Neutrophil (primary cell): ENCODE measurements at regions not wholly inside any gene's neighbourhood (a gene's known extent, or its start where the extent isn't known, plus 50 kb on each side); places are given as distances from the start of the nearest gene placed in this dataset.

Experiments
- H3K27ac ChIP-seq: fragments of 200-600 bp; sonication (generic); 2 replicates; pipeline ENCODE4 v1.5.1; 2016; ENCODE audit warnings: mild to moderate bottlenecking, moderate library complexity
- H3K27me3 ChIP-seq: fragments of 200-600 bp; sonication (generic); 2 replicates; pipeline ENCODE4 v1.6.0; 2016; ENCODE audit warnings: mild to moderate bottlenecking
- H3K36me3 ChIP-seq: fragments of 200-600 bp; sonication (generic); 2 replicates; pipeline ENCODE4 v1.5.1; 2017
- H3K4me1 ChIP-seq, 2 experiments: fragments of 200-600 bp in 1 of 2; sonication (generic) in 1 of 2; 1 replicate in 1 of 2; 2 replicates in 1 of 2; pipeline versions ENCODE4 v1.5.1 to v1.6.1; 2013 to 2016; ENCODE audit warnings: low read depth in 1 of 2, low read length in 1 of 2, mild to moderate bottlenecking in 1 of 2, moderate library complexity in 1 of 2; ENCODE audit not compliant: control insufficient read depth in 1 of 2, insufficient read depth in 1 of 2
- H3K4me3 ChIP-seq, 2 experiments: fragments of 200-600 bp in 1 of 2; sonication (generic) in 1 of 2; 1 replicate in 1 of 2; 2 replicates in 1 of 2; pipeline ENCODE4 v1.5.1; 2013 to 2016; ENCODE audit warnings: low read depth in 1 of 2, low read length in 1 of 2, mild to moderate bottlenecking in 1 of 2, moderate library complexity in 1 of 2
- H3K9me3 ChIP-seq: fragments of 200-600 bp; sonication (generic); 2 replicates; pipeline ENCODE4 v1.5.1; 2016
- TF ChIP-seq, protein P1 (sequence below): fragments of 200-600 bp; sonication (generic); IDR thresholded peaks from 2 replicates; pipeline ENCODE4 v1.5.1; 2016; ENCODE audit warnings: antibody characterized with exemption

DNA sequence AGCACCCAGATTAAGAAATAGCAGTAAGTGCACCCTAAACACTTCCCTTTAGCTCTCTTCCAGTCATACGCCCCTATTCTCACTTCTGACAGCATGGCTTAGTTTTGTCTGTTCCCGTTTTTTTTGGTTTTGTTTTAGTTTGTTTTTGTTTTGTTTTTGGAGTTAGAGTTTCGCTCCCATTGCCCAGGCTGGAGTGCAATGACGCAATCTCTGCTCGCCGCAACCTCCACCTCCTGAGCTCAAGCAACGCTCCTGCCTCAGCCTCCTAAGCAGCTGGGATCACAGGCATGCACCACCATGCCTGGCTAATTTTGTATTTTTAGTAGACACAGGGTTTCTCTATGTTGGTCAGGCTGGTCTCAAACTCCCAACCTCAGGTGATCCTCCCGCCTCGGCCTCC, 2067.7 kb downstream of the SUCLG1 start:
- TF ChIP-seq, protein P1, sequence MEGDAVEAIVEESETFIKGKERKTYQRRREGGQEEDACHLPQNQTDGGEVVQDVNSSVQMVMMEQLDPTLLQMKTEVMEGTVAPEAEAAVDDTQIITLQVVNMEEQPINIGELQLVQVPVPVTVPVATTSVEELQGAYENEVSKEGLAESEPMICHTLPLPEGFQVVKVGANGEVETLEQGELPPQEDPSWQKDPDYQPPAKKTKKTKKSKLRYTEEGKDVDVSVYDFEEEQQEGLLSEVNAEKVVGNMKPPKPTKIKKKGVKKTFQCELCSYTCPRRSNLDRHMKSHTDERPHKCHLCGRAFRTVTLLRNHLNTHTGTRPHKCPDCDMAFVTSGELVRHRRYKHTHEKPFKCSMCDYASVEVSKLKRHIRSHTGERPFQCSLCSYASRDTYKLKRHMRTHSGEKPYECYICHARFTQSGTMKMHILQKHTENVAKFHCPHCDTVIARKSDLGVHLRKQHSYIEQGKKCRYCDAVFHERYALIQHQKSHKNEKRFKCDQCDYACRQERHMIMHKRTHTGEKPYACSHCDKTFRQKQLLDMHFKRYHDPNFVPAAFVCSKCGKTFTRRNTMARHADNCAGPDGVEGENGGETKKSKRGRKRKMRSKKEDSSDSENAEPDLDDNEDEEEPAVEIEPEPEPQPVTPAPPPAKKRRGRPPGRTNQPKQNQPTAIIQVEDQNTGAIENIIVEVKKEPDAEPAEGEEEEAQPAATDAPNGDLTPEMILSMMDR: no peak
- Histone ChIP-seq H3K27ac (no peak overlapping the region), H3K36me3 (no peaks in the 10 kb centered on the region), H3K4me3 (no peak overlapping the region), H3K9me3 (no peaks in the 10 kb centered on the region), H3K27me3 (no peaks in the 10 kb centered on the region), H3K4me1 (no peaks in the 10 kb centered on the region)

GRCh38 chr2:82355622-82356021, 2051.1 kb upstream of the LRRTM1 start:
- no peaks in the 10 kb centered on the region for H3K4me1 ChIP-seq
- no peaks in the 10 kb centered on the region for H3K36me3 ChIP-seq
- TF ChIP-seq, protein P1: no peak
- no peak overlapping the region for H3K4me3 ChIP-seq
- no peak overlapping the region for H3K27ac ChIP-seq
- no peaks in the 10 kb centered on the region for H3K27me3 ChIP-seq
- H3K9me3 ChIP-seq: no peaks in the 10 kb centered on the region

GRCh38 chr2:82345910-82346309, 2041.4 kb upstream of the LRRTM1 start:
- Histone ChIP-seq H3K27me3 (no peaks in the 10 kb centered on the region), H3K4me1 (no peaks in the 10 kb centered on the region), H3K36me3 (no peaks in the 10 kb centered on the region), H3K9me3 (no peaks in the 10 kb centered on the region), H3K27ac (no peak overlapping the region), H3K4me3 (no peak overlapping the region)
- TF ChIP-seq, protein P1: no peak

- TF ChIP-seq, protein P1: no peak
- Histone ChIP-seq H3K4me1 (no peaks in the 10 kb centered on the region), H3K27me3 (no peaks in the 10 kb centered on the region), H3K27ac (no peak overlapping the region), H3K4me3 (no peak overlapping the region), H3K9me3 (no peaks in the 10 kb centered on the region), H3K36me3 (no peaks in the 10 kb centered on the region)
Observed at GRCh38 chr2:82344670-82345069, 2040.1 kb upstream of the LRRTM1 start.

GRCh38 chr2:82342356-82342755, 2037.8 kb upstream of the LRRTM1 start:
- TF ChIP-seq, protein P1: no peak

GRCh38 chr2:82340578-82341053, 2036.1 kb upstream of the LRRTM1 start:
- Histone ChIP-seq H3K27me3 (no peaks in the 10 kb centered on the region), H3K27ac (no peak overlapping the region), H3K36me3 (no peaks in the 10 kb centered on the region), H3K9me3 (no peaks in the 10 kb centered on the region), H3K4me1 (no peaks in the 10 kb centered on the region), H3K4me3 (no peak overlapping the region)
- TF ChIP-seq, protein P1: no peak

More at GRCh38 chr2:82342356-82342755, 2037.8 kb upstream of the LRRTM1 start:
- no peaks in the 10 kb centered on the region for H3K36me3 ChIP-seq
- no peaks in the 10 kb centered on the region for H3K9me3 ChIP-seq
- no peak overlapping the region for H3K27ac ChIP-seq
- no peaks in the 10 kb centered on the region for H3K27me3 ChIP-seq
- H3K4me1 ChIP-seq: no peaks in the 10 kb centered on the region
- H3K4me3 ChIP-seq: no peak overlapping the region
